OCI-LY3 (cell line): ENCODE measurements at regions not wholly inside any gene's neighbourhood (a gene's known extent, or its start where the extent isn't known, plus 50 kb on each side); places are given as distances from the start of the nearest gene placed in this dataset.

ENCODE experiments used
- H2AFZ ChIP-seq: fragments of 200-600, 300-600 bp; shearing (Covaris generic); 2 replicates; pipeline ENCODE4 v1.6.0; 2014; ENCODE audit warnings: antibody characterized with exemption, low read depth, low read length
- H3K27ac ChIP-seq: fragments of 200-600, 300-600 bp; sonication (generic); 2 replicates; pipeline ENCODE4 v1.5.1; 2014; ENCODE audit warnings: mild to moderate bottlenecking, low read length, moderate library complexity, mixed read lengths
- H3K27me3 ChIP-seq: fragments of 200-600, 300-600 bp; sonication (generic); 2 replicates; pipeline ENCODE4 v1.6.1; 2014; ENCODE audit warnings: low read depth, low read length, mixed read lengths
- H3K36me3 ChIP-seq: fragments of 200-600, 300-600 bp; sonication (generic); replicated peaks from 2 replicates; pipeline ENCODE3; 2014; ENCODE audit warnings: low read depth, low read length, mixed read lengths
- H3K4me1 ChIP-seq: fragments of 300-600, 200-600 bp; sonication (generic); 2 replicates; pipeline ENCODE4 v1.6.1; 2014; ENCODE audit warnings: low read length, mixed read lengths
- H3K4me2 ChIP-seq: fragments of 200-600, 300-600 bp; sonication (generic); 2 replicates; pipeline ENCODE4 v1.6.1; 2014; ENCODE audit warnings: low read length, mixed read lengths
- H3K4me3 ChIP-seq: fragments of 300-600, 200-600 bp; sonication (generic); 2 replicates; pipeline ENCODE4 v1.5.1; 2014; ENCODE audit warnings: antibody characterized with exemption, mild to moderate bottlenecking, low read length, moderate library complexity
- H3K79me2 ChIP-seq: fragments of 300-600, 200-600 bp; shearing (Covaris generic); 2 replicates; pipeline ENCODE4 v1.6.1; 2014; ENCODE audit warnings: mild to moderate bottlenecking, low read length, mixed read lengths
- H3K9ac ChIP-seq: fragments of 300-600, 200-600 bp; shearing (Covaris generic); 2 replicates; pipeline ENCODE4 v1.6.0; 2014; ENCODE audit warnings: mild to moderate bottlenecking, low read length, moderate library complexity
- H3K9me3 ChIP-seq: fragments of 200-600, 300-600 bp; shearing (Covaris generic); 2 replicates; pipeline ENCODE4 v1.6.1; 2014; ENCODE audit warnings: low read length, mixed read lengths; ENCODE audit not compliant: insufficient read depth
- H4K20me1 ChIP-seq: fragments of 200-600, 300-600 bp; sonication (generic); 2 replicates; pipeline ENCODE4 v1.6.1; 2016; ENCODE audit warnings: low read length, mixed read lengths; ENCODE audit not compliant: insufficient read depth
- CTCF ChIP-seq: fragments of 200-600, 300-600 bp; sonication (generic); IDR thresholded peaks from 2 replicates; pipeline ENCODE4 v1.5.1; 2014; ENCODE audit warnings: antibody characterized with exemption, low read length, low read depth
- EZH2phosphoT487 ChIP-seq: fragments of 200-600 bp; shearing (Covaris generic); IDR thresholded peaks from 2 replicates; pipeline ENCODE4 v1.6.1; 2018; ENCODE audit warnings: antibody characterized with exemption, mixed run types, low read depth

GRCh38 chr9:82419696-82420486 is 431.3 kb downstream of the SPATA31D1 start:
- no peaks in the 10 kb centered on the region for H4K20me1 ChIP-seq
- H3K4me1 ChIP-seq = no peaks in the 10 kb centered on the region; the same call in 1 of the 2 replicates
- H3K9me3 ChIP-seq = no peaks in the 10 kb centered on the region
- no peaks in the 10 kb centered on the region for H3K36me3 ChIP-seq
- no peak for TF ChIP-seq EZH2phosphoT487
- TF ChIP-seq CTCF = no peak
- no peak overlapping the region for H2AFZ ChIP-seq
- H3K9ac ChIP-seq = no peak overlapping the region
- H3K4me3 ChIP-seq = no peak overlapping the region
- H3K27me3 ChIP-seq = no peaks in the 10 kb centered on the region
- no peak overlapping the region for H3K27ac ChIP-seq
- H3K4me2 ChIP-seq = no peak overlapping the region
- no peaks in the 10 kb centered on the region for H3K79me2 ChIP-seq

DNA sequence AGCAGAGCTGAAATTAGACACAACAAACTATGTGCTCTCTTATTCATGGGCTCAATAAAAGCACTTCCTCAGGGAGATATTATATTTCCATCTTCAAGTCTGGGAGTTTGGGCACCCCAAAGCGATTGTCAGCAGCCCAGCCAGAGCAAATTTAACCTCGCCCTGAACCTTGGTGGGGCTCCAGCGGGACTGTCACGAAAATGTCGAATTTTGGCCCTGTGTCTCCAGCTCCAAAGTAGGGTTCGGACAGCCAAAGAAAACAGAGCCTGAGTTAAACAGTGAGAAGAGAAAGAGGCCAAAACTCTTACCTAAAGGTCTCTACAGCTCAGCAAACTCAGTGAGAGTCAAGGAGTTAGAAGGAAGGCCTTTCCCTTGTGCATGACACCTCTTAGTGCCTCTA is 432.9 kb downstream of the SPATA31D1 start:
- H3K4me1 ChIP-seq = no peaks in the 10 kb centered on the region
- no peaks in the 10 kb centered on the region for H3K36me3 ChIP-seq
- TF ChIP-seq CTCF (no peak), EZH2phosphoT487 (no peak)
- no peaks in the 10 kb centered on the region for H3K27me3 ChIP-seq
- no peak overlapping the region for H3K4me2 ChIP-seq
- no peak overlapping the region for H3K27ac ChIP-seq
- no peaks in the 10 kb centered on the region for H3K79me2 ChIP-seq
- H4K20me1 ChIP-seq = no peaks in the 10 kb centered on the region
- no peak overlapping the region for H3K4me3 ChIP-seq
- H3K9me3 ChIP-seq = no peaks in the 10 kb centered on the region
- H2AFZ ChIP-seq = no peak overlapping the region
- no peak overlapping the region for H3K9ac ChIP-seq

DNA sequence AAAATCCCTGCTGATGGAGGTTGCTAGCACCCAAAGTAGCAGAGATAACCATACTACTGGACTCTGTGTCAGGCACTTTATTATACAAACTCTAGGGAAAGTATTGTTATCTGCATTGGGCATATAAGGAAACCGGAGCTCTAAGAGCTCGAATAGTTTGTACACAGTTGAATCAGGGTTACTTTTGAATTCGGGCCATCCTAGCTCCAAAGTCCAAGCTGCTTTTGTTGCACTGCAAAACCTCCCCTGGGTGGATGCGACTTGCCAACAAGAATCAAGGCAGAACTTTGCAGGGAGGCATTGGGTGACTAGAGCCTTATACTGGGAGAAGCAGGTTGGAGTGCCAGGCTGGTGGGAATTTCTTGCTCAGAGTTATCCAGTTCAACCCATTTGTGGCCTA is 435.1 kb downstream of the SPATA31D1 start:
- Histone ChIP-seq H3K9ac (no peak overlapping the region), H3K4me2 (no peak overlapping the region), H3K4me3 (no peak overlapping the region), H3K27ac (no peak overlapping the region), H4K20me1 (no peaks in the 10 kb centered on the region), H3K36me3 (no peaks in the 10 kb centered on the region), H3K79me2 (no peaks in the 10 kb centered on the region), H3K9me3 (no peaks in the 10 kb centered on the region), H3K27me3 (no peaks in the 10 kb centered on the region), H2AFZ (no peak overlapping the region), H3K4me1 (no peaks in the 10 kb centered on the region)
- TF ChIP-seq CTCF = no peak
- TF ChIP-seq EZH2phosphoT487 = no peak

DNA sequence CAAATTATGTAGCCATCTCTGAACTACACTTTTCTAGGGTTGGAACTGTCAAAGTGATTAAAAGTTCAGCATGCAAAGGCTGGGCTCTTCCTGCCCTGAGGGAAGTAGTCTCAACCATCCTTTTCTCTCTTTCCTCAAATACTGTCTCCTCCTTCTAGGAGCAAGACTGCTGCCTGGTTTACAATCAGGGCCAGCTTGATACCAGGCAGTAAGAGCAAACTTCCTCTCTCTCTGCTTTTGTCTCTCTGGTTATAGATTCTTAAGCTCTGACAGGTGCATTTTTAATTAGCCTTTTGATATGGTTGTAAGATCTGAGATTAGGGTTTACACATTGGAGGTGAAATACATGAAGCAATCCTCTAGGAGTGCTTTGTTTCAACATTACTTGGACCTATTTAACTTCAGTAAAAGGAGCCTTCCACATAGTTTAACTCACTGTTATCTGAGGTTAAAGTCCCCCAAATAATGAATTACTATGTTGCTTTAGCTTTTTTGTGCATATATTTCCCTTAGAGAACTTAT is 436.1 kb downstream of the SPATA31D1 start:
- Histone ChIP-seq H2AFZ (no peak overlapping the region), H3K4me1 (no peaks in the 10 kb centered on the region), H3K9me3 (no peaks in the 10 kb centered on the region), H3K9ac (no peak overlapping the region), H3K27ac (no peak overlapping the region), H4K20me1 (no peaks in the 10 kb centered on the region), H3K4me3 (no peak overlapping the region), H3K27me3 (no peaks in the 10 kb centered on the region), H3K36me3 (no peaks in the 10 kb centered on the region), H3K4me2 (no peak overlapping the region), H3K79me2 (no peaks in the 10 kb centered on the region)
- TF ChIP-seq EZH2phosphoT487 (no peak), CTCF (no peak)
